HEK293 (cell line): ENCODE measurements at regions not wholly inside any gene's neighbourhood (a gene's known extent, or its start where the extent isn't known, plus 50 kb on each side); places are given as distances from the start of the nearest gene placed in this dataset.

Experiments used
- CTCF ChIA-PET: fragments of 350-600 bp; formaldehyde crosslinking; extraction: SDS; loops from one replicate; lab custom pipeline; 2021; ENCODE audit warnings: antibody characterized with exemption; lab: Yijun Ruan, JAX
- POLR2A ChIA-PET: fragments of 300-600 bp; formaldehyde crosslinking; extraction: SDS; loops from one replicate; lab custom pipeline; 2020; ENCODE audit warnings: antibody characterized with exemption, inconsistent platforms; lab: Yijun Ruan, JAX
- H3K27ac ChIP-seq: fragments of 200-500 bp; sonication (Bioruptor generic); 2 replicates; pipeline ENCODE4 v1.5.1; 2014; ENCODE audit warnings: low read depth, low read length, control low read depth, inconsistent platforms; ENCODE audit errors: extremely low read depth
- H3K36me3 ChIP-seq, 2 experiments: fragments of 200-500 bp in 1 of 2; sonication (Bioruptor generic) in 1 of 2; 1 replicate in 1 of 2; 2 replicates in 1 of 2; pipeline ENCODE4 v1.5.1; 2014 to 2017; ENCODE audit warnings: inconsistent platforms in 2 of 2, low read length in 2 of 2; ENCODE audit not compliant: control insufficient read depth in 2 of 2, insufficient read depth in 1 of 2
- H3K4me1 ChIP-seq: fragments of 200-500 bp; sonication (Bioruptor generic); 2 replicates; pipeline ENCODE4 v1.5.1; 2014; ENCODE audit warnings: mild to moderate bottlenecking, low read length, inconsistent platforms; ENCODE audit not compliant: control insufficient read depth, insufficient read depth
- H3K4me3 ChIP-seq: 2 replicates; pipeline ENCODE4 v1.5.1; 2011; ENCODE audit warnings: low read depth, mild to moderate bottlenecking, control low read depth, low read length, moderate library complexity
- H3K9me3 ChIP-seq: fragments of 200-500 bp; sonication (Bioruptor generic); 2 replicates; pipeline ENCODE4 v1.5.1; 2014; ENCODE audit warnings: low read depth, low read length, inconsistent platforms; ENCODE audit not compliant: control insufficient read depth, insufficient read depth
- GLIS1 ChIP-seq: fragments of 450-650 bp; formaldehyde crosslinking; IDR thresholded peaks from 2 replicates; pipeline ENCODE4 v1.5.1; 2016; ENCODE audit warnings: missing biosample characterization, missing genetic modification characterization
- KLF17 ChIP-seq: fragments of 450-650 bp; formaldehyde crosslinking; IDR thresholded peaks from 2 replicates; pipeline ENCODE4 v1.5.1; 2016; ENCODE audit warnings: missing biosample characterization, missing genetic modification characterization
- KLF9 ChIP-seq: fragments of 450-650 bp; formaldehyde crosslinking; IDR thresholded peaks from 2 replicates; pipeline ENCODE4 v1.5.1; 2016; ENCODE audit warnings: missing biosample characterization, missing genetic modification characterization, low read depth
- PRDM6 ChIP-seq: fragments of 450-650 bp; formaldehyde crosslinking; IDR thresholded peaks from 2 replicates; pipeline ENCODE4 v1.5.1; 2017; ENCODE audit warnings: missing biosample characterization, missing genetic modification characterization
- SALL2 ChIP-seq: fragments of 450-650 bp; formaldehyde crosslinking; IDR thresholded peaks from 2 replicates; pipeline ENCODE4 v1.5.0; 2017; ENCODE audit warnings: missing biosample characterization, mild to moderate bottlenecking, missing genetic modification characterization, borderline replicate concordance
- SP2 ChIP-seq: fragments of 450-650 bp; formaldehyde crosslinking; IDR thresholded peaks from 2 replicates; pipeline ENCODE4 v1.5.1; 2016; ENCODE audit warnings: missing biosample characterization, missing genetic modification characterization
- ZBTB21 ChIP-seq: fragments of 450-650 bp; formaldehyde crosslinking; IDR thresholded peaks from 2 replicates; pipeline ENCODE4 v1.5.1; 2017; ENCODE audit warnings: missing biosample characterization, missing genetic modification characterization
- ZFP69B ChIP-seq: fragments of 450-650 bp; formaldehyde crosslinking; IDR thresholded peaks from 2 replicates; pipeline ENCODE4 v1.5.1; 2016; ENCODE audit warnings: missing biosample characterization, missing genetic modification characterization
- ZNF19 ChIP-seq: fragments of 450-650 bp; formaldehyde crosslinking; IDR thresholded peaks from 2 replicates; pipeline ENCODE4; 2016; ENCODE audit warnings: missing biosample characterization, missing genetic modification characterization, low read depth
- ZNF211 ChIP-seq: fragments of 450-650 bp; formaldehyde crosslinking; IDR thresholded peaks from 2 replicates; pipeline ENCODE4 v1.5.1; 2016; ENCODE audit warnings: low read depth, missing biosample characterization, missing genetic modification characterization
- ZNF221 ChIP-seq: fragments of 450-650 bp; formaldehyde crosslinking; IDR thresholded peaks from 2 replicates; pipeline ENCODE4 v1.5.1; 2017; ENCODE audit warnings: missing biosample characterization, missing genetic modification characterization, borderline replicate concordance
- ZNF335 ChIP-seq: fragments of 450-650 bp; formaldehyde crosslinking; conservative IDR thresholded peaks from 2 replicates; pipeline ENCODE4 v1.5.1; 2016; ENCODE audit warnings: missing biosample characterization, missing genetic modification characterization
- ZNF362 ChIP-seq: fragments of 450-650 bp; formaldehyde crosslinking; IDR thresholded peaks from 2 replicates; pipeline ENCODE4 v1.5.1; 2016; ENCODE audit warnings: missing biosample characterization, missing genetic modification characterization
- ZNF600 ChIP-seq: fragments of 450-650 bp; formaldehyde crosslinking; IDR thresholded peaks from 2 replicates; pipeline ENCODE4 v1.5.1; 2016; ENCODE audit warnings: missing biosample characterization, missing genetic modification characterization
- ZNF76 ChIP-seq: fragments of 450-650 bp; formaldehyde crosslinking; IDR thresholded peaks from 2 replicates; pipeline ENCODE4; 2016; ENCODE audit warnings: low read depth, missing biosample characterization, missing genetic modification characterization, borderline replicate concordance
- ZSCAN16 ChIP-seq: fragments of 450-650 bp; formaldehyde crosslinking; IDR thresholded peaks from 2 replicates; pipeline ENCODE4 v1.5.1; 2016; ENCODE audit warnings: missing biosample characterization, missing genetic modification characterization
- ZSCAN23 ChIP-seq: fragments of 450-650 bp; formaldehyde crosslinking; IDR thresholded peaks from 2 replicates; pipeline ENCODE4 v1.5.1; 2016; ENCODE audit warnings: missing biosample characterization, missing genetic modification characterization
- ZSCAN4 ChIP-seq: fragments of 450-650 bp; formaldehyde crosslinking; IDR thresholded peaks from 2 replicates; pipeline ENCODE4 v1.5.1; 2017; ENCODE audit warnings: missing biosample characterization, missing genetic modification characterization
- TF ChIP-seq, protein P1 (sequence below): fragments of 450-650 bp; formaldehyde crosslinking; IDR thresholded peaks from 2 replicates; pipeline ENCODE4 v1.5.1; 2016; ENCODE audit warnings: missing biosample characterization, missing genetic modification characterization, low read depth
- TF ChIP-seq, protein P2 (sequence below): fragments of 450-650 bp; formaldehyde crosslinking; IDR thresholded peaks from 2 replicates; pipeline ENCODE4; 2016; ENCODE audit warnings: missing biosample characterization, missing genetic modification characterization

- CTCF ChIA-PET: no interaction called here
- Histone ChIP-seq H3K4me1 (no peaks in the 10 kb centered on the region), H3K4me3 (no peak overlapping the region)
- TF ChIP-seq ZNF76 (tag by site-specific recombination) (no peak), ZFP69B (tag by site-specific recombination) (no peak), GLIS1 (tag by site-specific recombination) (no peak), ZSCAN23 (no peak), PRDM6 (tag by site-specific recombination) (no peak), ZNF19 (tag by site-specific recombination) (no peak), ZNF335 (tag by site-specific recombination) (no peak), ZSCAN16 (tag by site-specific recombination) (no peak), KLF17 (tag by site-specific recombination) (no peak), SP2 (tag by site-specific recombination) (no peak)
- TF ChIP-seq, all 188 proteins: peak for 0
- Histone ChIP-seq H3K27ac (no peak overlapping the region), H3K9me3 (no peaks in the 10 kb centered on the region), H3K36me3 (no peaks in the 10 kb centered on the region)
- POLR2A ChIA-PET: no interaction called here
Observed at GRCh38 chr14:87489196-87489819, 503.7 kb downstream of the GALC start.

GRCh38 chr14:87483271-87484260, 509.4 kb downstream of the GALC start:
- Histone ChIP-seq H3K4me3 (no peak overlapping the region), H3K27ac (no peak overlapping the region), H3K36me3 (no peaks in the 10 kb centered on the region), H3K9me3 (no peaks in the 10 kb centered on the region), H3K4me1 (no peaks in the 10 kb centered on the region)
- POLR2A ChIA-PET: no interaction called here
- no peak for TF ChIP-seq ZSCAN4 (tag by site-specific recombination)
- no peak for TF ChIP-seq ZNF600
- TF ChIP-seq, protein P1, sequence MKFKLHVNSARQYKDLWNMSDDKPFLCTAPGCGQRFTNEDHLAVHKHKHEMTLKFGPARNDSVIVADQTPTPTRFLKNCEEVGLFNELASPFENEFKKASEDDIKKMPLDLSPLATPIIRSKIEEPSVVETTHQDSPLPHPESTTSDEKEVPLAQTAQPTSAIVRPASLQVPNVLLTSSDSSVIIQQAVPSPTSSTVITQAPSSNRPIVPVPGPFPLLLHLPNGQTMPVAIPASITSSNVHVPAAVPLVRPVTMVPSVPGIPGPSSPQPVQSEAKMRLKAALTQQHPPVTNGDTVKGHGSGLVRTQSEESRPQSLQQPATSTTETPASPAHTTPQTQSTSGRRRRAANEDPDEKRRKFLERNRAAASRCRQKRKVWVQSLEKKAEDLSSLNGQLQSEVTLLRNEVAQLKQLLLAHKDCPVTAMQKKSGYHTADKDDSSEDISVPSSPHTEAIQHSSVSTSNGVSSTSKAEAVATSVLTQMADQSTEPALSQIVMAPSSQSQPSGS (tag by site-specific recombination): no peak
- TF ChIP-seq, protein P2, sequence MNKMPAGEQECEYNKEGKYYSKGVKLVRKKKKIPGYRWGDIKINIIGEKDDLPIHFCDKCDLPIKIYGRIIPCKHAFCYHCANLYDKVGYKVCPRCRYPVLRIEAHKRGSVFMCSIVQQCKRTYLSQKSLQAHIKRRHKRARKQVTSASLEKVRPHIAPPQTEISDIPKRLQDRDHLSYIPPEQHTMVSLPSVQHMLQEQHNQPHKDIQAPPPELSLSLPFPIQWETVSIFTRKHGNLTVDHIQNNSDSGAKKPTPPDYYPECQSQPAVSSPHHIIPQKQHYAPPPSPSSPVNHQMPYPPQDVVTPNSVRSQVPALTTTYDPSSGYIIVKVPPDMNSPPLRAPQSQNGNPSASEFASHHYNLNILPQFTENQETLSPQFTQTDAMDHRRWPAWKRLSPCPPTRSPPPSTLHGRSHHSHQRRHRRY: no peak
- TF ChIP-seq SALL2 (tag by site-specific recombination): no peak
- TF ChIP-seq ZNF221 (tag by site-specific recombination): no peak
- TF ChIP-seq ZBTB21 (tag by site-specific recombination): no peak
- no peak for TF ChIP-seq ZNF362 (tag by site-specific recombination)
- TF ChIP-seq KLF9: no peak
- TF ChIP-seq ZNF211: no peak
- CTCF ChIA-PET: no interaction called here
